GM23338 (cell line): ENCODE measurements at regions not wholly inside any gene's neighbourhood (a gene's known extent, or its start where the extent isn't known, plus 50 kb on each side); places are given as distances from the start of the nearest gene placed in this dataset.
A peak's percentile ranks its signal among the peaks of the same experiment; 100 is the strongest.

Source experiments
- ATAC-seq: fragments of 200-7000 bp; cut with Tn5 transposase; 3 replicates; pipeline ENCODE4 v1.9.1; 2020
- DNase-seq: peaks from one replicate; pipeline ENCODE4 v3.0.0-alpha.2; 2015; ENCODE audit warnings: low spot score
- H2AFZ ChIP-seq: fragments of 200-600 bp; sonication (generic); 2 replicates; pipeline ENCODE4 v1.8.0; 2016; ENCODE audit warnings: antibody characterized with exemption, mild to moderate bottlenecking, moderate library complexity
- H3F3A ChIP-seq: fragments of 200-600 bp; sonication (generic); replicated peaks from 2 replicates; pipeline ENCODE4 v1.8.0; 2017; ENCODE audit warnings: antibody characterized with exemption, mixed run types, low read depth
- H3K27ac ChIP-seq: fragments of 200-600 bp; sonication (generic); 2 replicates; pipeline ENCODE4 v1.6.1; 2016; ENCODE audit warnings: low read depth
- H3K27me3 ChIP-seq: fragments of 200-600 bp; sonication (generic); 2 replicates; pipeline ENCODE4 v1.8.0; 2016; ENCODE audit warnings: mild to moderate bottlenecking, mixed run types, moderate library complexity; ENCODE audit not compliant: insufficient read depth
- H3K36me3 ChIP-seq: fragments of 200-600 bp; sonication (generic); 2 replicates; pipeline ENCODE4 v1.8.0; 2016; ENCODE audit warnings: mild to moderate bottlenecking; ENCODE audit not compliant: insufficient read depth
- H3K4me1 ChIP-seq: fragments of 200-600 bp; sonication (generic); 2 replicates; pipeline ENCODE4 v1.8.0; 2016; ENCODE audit warnings: mild to moderate bottlenecking, moderate library complexity; ENCODE audit not compliant: insufficient read depth
- H3K4me2 ChIP-seq: fragments of 200-600 bp; sonication (generic); 2 replicates; pipeline ENCODE4 v1.7.1; 2017; ENCODE audit warnings: mixed run types
- H3K4me3 ChIP-seq: fragments of 200-600 bp; sonication (generic); 2 replicates; pipeline ENCODE4 v1.6.1; 2016; ENCODE audit warnings: mixed run types
- H3K79me2 ChIP-seq: fragments of 200-600 bp; sonication (generic); replicated peaks from 2 replicates; pipeline ENCODE4 v1.8.0; 2017; ENCODE audit warnings: mild to moderate bottlenecking; ENCODE audit not compliant: insufficient read depth
- H3K9me2 ChIP-seq: fragments of 200-600 bp; sonication (generic); 2 replicates; pipeline ENCODE4 v1.8.0; 2017; ENCODE audit not compliant: insufficient read depth
- H4K20me1 ChIP-seq: fragments of 200-600 bp; sonication (generic); replicated peaks from 2 replicates; pipeline ENCODE4 v1.8.0; 2017; ENCODE audit warnings: mild to moderate bottlenecking; ENCODE audit not compliant: insufficient read depth
- H3K27ac Mint-ChIP-seq: 2 replicates; pipeline ENCODE4 v1.8.0; 2020; ENCODE audit warnings: inconsistent platforms, mild to moderate bottlenecking, moderate library complexity, mixed read lengths
- H3K27me3 Mint-ChIP-seq: 3 replicates; pipeline ENCODE4 v1.8.0; 2022; ENCODE audit warnings: low read depth, mild to moderate bottlenecking, moderate library complexity, mixed read lengths, inconsistent platforms; ENCODE audit not compliant: insufficient read depth, poor library complexity
- H3K36me3 Mint-ChIP-seq: 3 replicates; pipeline ENCODE4 v1.8.0; 2021; ENCODE audit warnings: low read depth, mild to moderate bottlenecking, inconsistent platforms, moderate library complexity, mixed read lengths
- H3K4me1 Mint-ChIP-seq: 3 replicates; pipeline ENCODE4 v1.8.0; 2020; ENCODE audit warnings: mild to moderate bottlenecking, inconsistent platforms, mixed read lengths
- H3K4me3 Mint-ChIP-seq: 3 replicates; pipeline ENCODE4 v1.8.0; 2021; ENCODE audit warnings: moderate library complexity, mild to moderate bottlenecking, inconsistent platforms, mixed read lengths
- H3K9me3 Mint-ChIP-seq: 3 replicates; pipeline ENCODE4 v1.8.0; 2020; ENCODE audit warnings: moderate library complexity, mild to moderate bottlenecking, inconsistent platforms, mixed read lengths
- CREB1 ChIP-seq: fragments of 250-450 bp; sonication (Bioruptor Pico); IDR thresholded peaks from 2 replicates; pipeline ENCODE4 v1.5.0; 2020; ENCODE audit warnings: low read depth, mild to moderate bottlenecking, moderate library complexity
- EZH2phosphoT487 ChIP-seq: fragments of 200-600 bp; sonication (generic); IDR thresholded peaks from one replicate; pipeline ENCODE4 v1.8.1; 2018; ENCODE audit warnings: antibody characterized with exemption; ENCODE audit not compliant: unreplicated experiment
- ZNF114 ChIP-seq: fragments of 250-450 bp; sonication (Bioruptor Pico); IDR thresholded peaks from 2 replicates; pipeline ENCODE4 v1.5.0; 2020; ENCODE audit warnings: mild to moderate bottlenecking, moderate library complexity
- ZNF331 ChIP-seq: fragments of 250-450 bp; sonication (Bioruptor Pico); IDR thresholded peaks from 2 replicates; pipeline ENCODE4 v1.5.0; 2020; ENCODE audit warnings: low read depth, mild to moderate bottlenecking, moderate library complexity
- TF ChIP-seq, protein P1 (sequence below): fragments of 250-450 bp; sonication (Bioruptor Pico); IDR thresholded peaks from 2 replicates; pipeline ENCODE4 v1.5.0; 2020; ENCODE audit warnings: mild to moderate bottlenecking, moderate library complexity
- TF ChIP-seq, protein P2 (sequence below), 2 experiments: fragments of 200-600 bp in 1 of 2; sonication (generic) in 1 of 2; conservative IDR thresholded peaks; 2 replicates each; pipeline versions ENCODE4 v1.5.1 to v1.6.1; 2016 to 2017; ENCODE audit warnings: antibody characterized with exemption in 2 of 2, low read depth in 2 of 2, mild to moderate bottlenecking in 2 of 2, moderate library complexity in 1 of 2

DNA sequence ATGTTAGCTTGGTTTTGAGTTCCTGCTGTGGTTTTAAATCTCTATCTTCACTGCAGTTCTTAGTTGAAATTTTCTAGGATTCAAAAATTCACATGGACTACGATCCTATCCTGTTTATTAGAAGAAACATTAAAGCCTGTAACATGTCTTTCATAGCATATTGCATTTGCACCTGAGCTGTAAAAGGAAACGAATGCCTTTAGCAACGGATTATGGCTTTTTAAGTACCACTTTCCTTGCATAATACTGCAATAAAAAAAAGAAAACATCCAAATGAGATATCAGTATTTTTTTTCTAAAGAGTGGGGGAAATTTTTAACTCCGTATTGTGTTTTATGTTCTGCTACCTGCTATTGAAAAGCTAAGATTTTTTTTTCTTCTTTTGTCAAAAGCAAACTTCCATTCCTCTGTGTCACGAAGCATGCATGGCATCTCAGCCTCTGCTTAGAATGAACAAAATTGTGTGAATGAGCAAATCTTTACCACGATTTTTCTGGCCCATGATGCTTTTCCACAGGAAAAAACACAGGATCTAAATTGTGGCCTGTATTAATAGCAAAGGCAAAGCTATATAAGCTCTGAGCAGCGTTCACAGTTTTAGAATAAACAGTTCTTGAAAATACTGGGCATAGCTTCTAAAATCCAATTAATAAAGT is 110.0 kb upstream of the CDIN1 start:
- no peak overlapping the region for H3K4me3 Mint-ChIP-seq
- H3K36me3 Mint-ChIP-seq, result no peaks in the 10 kb centered on the region
- no peak overlapping the region for H3K4me2 ChIP-seq
- H3K4me1 Mint-ChIP-seq, result peaks cover 12% of the 10 kb centered on the region; the same call in 2 of the 3 replicates
- H3K27me3 Mint-ChIP-seq, result no peaks in the 10 kb centered on the region
- peak overlapping the region; percentile 36 for H3K27ac Mint-ChIP-seq
- no peaks in the 10 kb centered on the region for H3F3A ChIP-seq
- H4K20me1 ChIP-seq, result no peaks in the 10 kb centered on the region
- DNase-seq (no peak), ATAC-seq (no peak)
- H2AFZ ChIP-seq, result peak overlapping the region; percentile 95
- H3K27me3 ChIP-seq, result no peaks in the 10 kb centered on the region
- no peak overlapping the region for H3K27ac ChIP-seq
- no peaks in the 10 kb centered on the region for H3K36me3 ChIP-seq
- H3K4me1 ChIP-seq, result peaks cover 11% of the 10 kb centered on the region; the same call in 1 of the 2 replicates
- no peak overlapping the region for H3K4me3 ChIP-seq
- TF ChIP-seq ZNF331 (CRISPR knock-in tag) (no peak), EZH2phosphoT487 (no peak), CREB1 (CRISPR knock-in tag) (no peak), ZNF114 (no peak)
- TF ChIP-seq, protein P1, sequence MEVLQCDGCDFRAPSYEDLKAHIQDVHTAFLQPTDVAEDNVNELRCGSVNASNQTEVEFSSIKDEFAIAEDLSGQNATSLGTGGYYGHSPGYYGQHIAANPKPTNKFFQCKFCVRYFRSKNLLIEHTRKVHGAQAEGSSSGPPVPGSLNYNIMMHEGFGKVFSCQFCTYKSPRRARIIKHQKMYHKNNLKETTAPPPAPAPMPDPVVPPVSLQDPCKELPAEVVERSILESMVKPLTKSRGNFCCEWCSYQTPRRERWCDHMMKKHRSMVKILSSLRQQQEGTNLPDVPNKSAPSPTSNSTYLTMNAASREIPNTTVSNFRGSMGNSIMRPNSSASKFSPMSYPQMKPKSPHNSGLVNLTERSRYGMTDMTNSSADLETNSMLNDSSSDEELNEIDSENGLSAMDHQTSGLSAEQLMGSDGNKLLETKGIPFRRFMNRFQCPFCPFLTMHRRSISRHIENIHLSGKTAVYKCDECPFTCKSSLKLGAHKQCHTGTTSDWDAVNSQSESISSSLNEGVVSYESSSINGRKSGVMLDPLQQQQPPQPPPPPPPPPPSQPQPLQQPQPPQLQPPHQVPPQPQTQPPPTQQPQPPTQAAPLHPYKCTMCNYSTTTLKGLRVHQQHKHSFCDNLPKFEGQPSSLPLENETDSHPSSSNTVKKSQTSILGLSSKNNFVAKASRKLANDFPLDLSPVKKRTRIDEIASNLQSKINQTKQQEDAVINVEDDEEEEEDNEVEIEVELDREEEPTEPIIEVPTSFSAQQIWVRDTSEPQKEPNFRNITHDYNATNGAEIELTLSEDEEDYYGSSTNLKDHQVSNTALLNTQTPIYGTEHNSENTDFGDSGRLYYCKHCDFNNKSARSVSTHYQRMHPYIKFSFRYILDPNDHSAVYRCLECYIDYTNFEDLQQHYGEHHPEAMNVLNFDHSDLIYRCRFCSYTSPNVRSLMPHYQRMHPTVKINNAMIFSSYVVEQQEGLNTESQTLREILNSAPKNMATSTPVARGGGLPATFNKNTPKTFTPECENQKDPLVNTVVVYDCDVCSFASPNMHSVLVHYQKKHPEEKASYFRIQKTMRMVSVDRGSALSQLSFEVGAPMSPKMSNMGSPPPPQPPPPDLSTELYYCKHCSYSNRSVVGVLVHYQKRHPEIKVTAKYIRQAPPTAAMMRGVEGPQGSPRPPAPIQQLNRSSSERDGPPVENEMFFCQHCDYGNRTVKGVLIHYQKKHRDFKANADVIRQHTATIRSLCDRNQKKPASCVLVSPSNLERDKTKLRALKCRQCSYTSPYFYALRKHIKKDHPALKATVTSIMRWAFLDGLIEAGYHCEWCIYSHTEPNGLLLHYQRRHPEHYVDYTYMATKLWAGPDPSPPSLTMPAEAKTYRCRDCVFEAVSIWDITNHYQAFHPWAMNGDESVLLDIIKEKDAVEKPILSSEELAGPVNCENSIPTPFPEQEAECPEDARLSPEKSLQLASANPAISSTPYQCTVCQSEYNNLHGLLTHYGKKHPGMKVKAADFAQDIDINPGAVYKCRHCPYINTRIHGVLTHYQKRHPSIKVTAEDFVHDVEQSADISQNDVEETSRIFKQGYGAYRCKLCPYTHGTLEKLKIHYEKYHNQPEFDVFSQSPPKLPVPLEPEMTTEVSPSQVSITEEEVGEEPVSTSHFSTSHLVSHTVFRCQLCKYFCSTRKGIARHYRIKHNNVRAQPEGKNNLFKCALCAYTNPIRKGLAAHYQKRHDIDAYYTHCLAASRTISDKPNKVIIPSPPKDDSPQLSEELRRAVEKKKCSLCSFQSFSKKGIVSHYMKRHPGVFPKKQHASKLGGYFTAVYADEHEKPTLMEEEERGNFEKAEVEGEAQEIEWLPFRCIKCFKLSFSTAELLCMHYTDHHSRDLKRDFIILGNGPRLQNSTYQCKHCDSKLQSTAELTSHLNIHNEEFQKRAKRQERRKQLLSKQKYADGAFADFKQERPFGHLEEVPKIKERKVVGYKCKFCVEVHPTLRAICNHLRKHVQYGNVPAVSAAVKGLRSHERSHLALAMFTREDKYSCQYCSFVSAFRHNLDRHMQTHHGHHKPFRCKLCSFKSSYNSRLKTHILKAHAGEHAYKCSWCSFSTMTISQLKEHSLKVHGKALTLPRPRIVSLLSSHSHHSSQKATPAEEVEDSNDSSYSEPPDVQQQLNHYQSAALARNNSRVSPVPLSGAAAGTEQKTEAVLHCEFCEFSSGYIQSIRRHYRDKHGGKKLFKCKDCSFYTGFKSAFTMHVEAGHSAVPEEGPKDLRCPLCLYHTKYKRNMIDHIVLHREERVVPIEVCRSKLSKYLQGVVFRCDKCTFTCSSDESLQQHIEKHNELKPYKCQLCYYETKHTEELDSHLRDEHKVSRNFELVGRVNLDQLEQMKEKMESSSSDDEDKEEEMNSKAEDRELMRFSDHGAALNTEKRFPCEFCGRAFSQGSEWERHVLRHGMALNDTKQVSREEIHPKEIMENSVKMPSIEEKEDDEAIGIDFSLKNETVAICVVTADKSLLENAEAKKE (CRISPR knock-in tag), result no peak
- TF ChIP-seq, protein P2, sequence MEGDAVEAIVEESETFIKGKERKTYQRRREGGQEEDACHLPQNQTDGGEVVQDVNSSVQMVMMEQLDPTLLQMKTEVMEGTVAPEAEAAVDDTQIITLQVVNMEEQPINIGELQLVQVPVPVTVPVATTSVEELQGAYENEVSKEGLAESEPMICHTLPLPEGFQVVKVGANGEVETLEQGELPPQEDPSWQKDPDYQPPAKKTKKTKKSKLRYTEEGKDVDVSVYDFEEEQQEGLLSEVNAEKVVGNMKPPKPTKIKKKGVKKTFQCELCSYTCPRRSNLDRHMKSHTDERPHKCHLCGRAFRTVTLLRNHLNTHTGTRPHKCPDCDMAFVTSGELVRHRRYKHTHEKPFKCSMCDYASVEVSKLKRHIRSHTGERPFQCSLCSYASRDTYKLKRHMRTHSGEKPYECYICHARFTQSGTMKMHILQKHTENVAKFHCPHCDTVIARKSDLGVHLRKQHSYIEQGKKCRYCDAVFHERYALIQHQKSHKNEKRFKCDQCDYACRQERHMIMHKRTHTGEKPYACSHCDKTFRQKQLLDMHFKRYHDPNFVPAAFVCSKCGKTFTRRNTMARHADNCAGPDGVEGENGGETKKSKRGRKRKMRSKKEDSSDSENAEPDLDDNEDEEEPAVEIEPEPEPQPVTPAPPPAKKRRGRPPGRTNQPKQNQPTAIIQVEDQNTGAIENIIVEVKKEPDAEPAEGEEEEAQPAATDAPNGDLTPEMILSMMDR (conservative IDR thresholded peaks at IDR 0.05; ENCODE audit: low read depth in 2 of 2), result no peak
- H3K9me3 Mint-ChIP-seq, result no peaks in the 10 kb centered on the region
- H3K79me2 ChIP-seq, result no peaks in the 10 kb centered on the region
- H3K9me2 ChIP-seq, result no peaks in the 10 kb centered on the region
